GM21381 (cell line): ENCODE measurements at regions not wholly inside any gene's neighbourhood (a gene's known extent, or its start where the extent isn't known, plus 50 kb on each side); places are given as distances from the start of the nearest gene placed in this dataset.

Experiments
- ATAC-seq: cut with Tn5 transposase; IDR thresholded peaks from one replicate; pipeline ENCODE4 v1.9.1; 2021; ENCODE audit warnings: mild to moderate bottlenecking, moderate library complexity; ENCODE audit not compliant: unreplicated experiment

- ATAC-seq, result no peak
Observed at GRCh38 chr17:65278050-65278819, 141.1 kb downstream of the RGS9 start.

GRCh38 chr17:65277576-65277975, 140.4 kb downstream of the RGS9 start:
- no peak for ATAC-seq
